Natural killer cell (primary cell): ENCODE measurements at regions not wholly inside any gene's neighbourhood (a gene's known extent, or its start where the extent isn't known, plus 50 kb on each side); places are given as distances from the start of the nearest gene placed in this dataset.

ENCODE experiments used
- ATAC-seq, 3 donors: fragments of 150-1000 bp in 2 of 3; fragments of 200-7000 bp in 1 of 3; cut with Tn5 transposase; 1 replicate in 1 of 3; 2 replicates in 2 of 3; pipeline ENCODE4 v1.10.0; 2021; ENCODE audit warnings: mild to moderate bottlenecking in 2 of 3, moderate library complexity in 2 of 3
- DNase-seq, 2 donors: peaks; one replicate each; pipeline versions ENCODE4 v3.0.0 to v3.0.0-alpha.2; 2013 to 2021; ENCODE audit warnings: mixed read lengths in 1 of 2
- H3K27ac ChIP-seq: one replicate; pipeline ENCODE4 v1.5.1; 2013; ENCODE audit warnings: mild to moderate bottlenecking, low read length
- H3K27me3 ChIP-seq: one replicate; pipeline ENCODE4 v1.6.1; 2013; ENCODE audit warnings: low read length; ENCODE audit not compliant: control insufficient read depth, insufficient read depth
- H3K36me3 ChIP-seq: one replicate; pipeline ENCODE4 v1.6.1; 2013; ENCODE audit warnings: low read length; ENCODE audit not compliant: control insufficient read depth, insufficient read depth
- H3K4me1 ChIP-seq: one replicate; pipeline ENCODE4 v1.6.1; 2013; ENCODE audit warnings: low read length; ENCODE audit not compliant: control insufficient read depth, insufficient read depth
- H3K4me3 ChIP-seq: one replicate; pipeline ENCODE4 v1.5.1; 2013; ENCODE audit warnings: low read length
- H3K9me3 ChIP-seq: one replicate; pipeline ENCODE4 v1.6.1; 2013; ENCODE audit warnings: low read length; ENCODE audit not compliant: control insufficient read depth, insufficient read depth
- H3K27ac Mint-ChIP-seq, 2 donors: one replicate each; pipeline ENCODE4 v1.8.0; 2022; ENCODE audit warnings: mild to moderate bottlenecking in 2 of 2, mixed read lengths in 2 of 2, moderate library complexity in 1 of 2
- H3K27me3 Mint-ChIP-seq, 2 donors: one replicate each; pipeline ENCODE4 v1.8.0; 2022; ENCODE audit warnings: low read depth in 2 of 2, mixed read lengths in 2 of 2
- H3K36me3 Mint-ChIP-seq: one replicate; pipeline ENCODE4 v1.8.0; 2022; ENCODE audit warnings: mixed read lengths
- H3K4me1 Mint-ChIP-seq, 2 donors: one replicate each; pipeline ENCODE4 v1.8.0; 2022; ENCODE audit warnings: mixed read lengths in 2 of 2
- H3K4me3 Mint-ChIP-seq: one replicate; pipeline ENCODE4 v1.8.0; 2022; ENCODE audit warnings: mild to moderate bottlenecking, moderate library complexity, mixed read lengths
- H3K9me3 Mint-ChIP-seq, 2 donors: one replicate each; pipeline ENCODE4 v1.8.0; 2022; ENCODE audit warnings: mixed read lengths in 2 of 2
- WGBS: methylation state at CpG from one replicate; pipeline ENCODE4 v1.1.7; 2013; ENCODE audit warnings: missing lambda C conversion rate; ENCODE audit not compliant: insufficient coverage; 5-methylcytosine and 5-hydroxymethylcytosine counted together
- intact Hi-C: fragments of 100-400 bp; cut with micrococcal nuclease; formaldehyde crosslinking; loops from one replicate; pipeline ENCODE4 v1.14.2; 2022
- TF ChIP-seq, protein P1 (sequence below): fragments of 200-600 bp; IDR thresholded peaks from one replicate; pipeline ENCODE4 v1.8.0; 2022; ENCODE audit warnings: antibody characterized with exemption

DNA sequence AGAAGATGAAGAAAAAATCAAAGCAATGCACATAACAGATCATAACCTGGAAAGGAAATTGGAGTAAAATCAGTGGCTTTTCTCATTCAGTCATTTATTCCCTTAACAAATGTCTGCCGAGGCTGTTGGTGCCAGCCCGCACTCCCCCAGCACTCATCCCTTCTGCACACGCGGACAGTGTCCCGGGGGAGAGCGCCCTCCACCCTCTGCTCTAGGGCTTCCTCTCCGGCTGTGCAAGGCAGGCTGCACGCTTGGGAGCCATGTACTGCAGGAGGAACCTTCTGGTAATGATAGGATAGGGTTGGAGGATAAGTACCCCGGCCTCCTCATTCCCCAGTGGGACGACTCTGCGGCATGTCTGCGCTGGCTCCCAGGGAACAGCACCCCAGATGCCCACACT lies 134.5 kb downstream of the PAX1 start:
- Mint-ChIP-seq H3K4me3 (no peak overlapping the region), H3K27ac (no peak overlapping the region), H3K4me1 (no peaks in the 10 kb centered on the region), H3K9me3 (peaks cover 4 to 11% of the 10 kb centered on the region in 2 donors), H3K36me3 (no peaks in the 10 kb centered on the region), H3K27me3 (no peaks in the 10 kb centered on the region)
- DNase-seq (no peak), ATAC-seq (no peak)
- intact Hi-C loops, result no loop called here
- no peak overlapping the region for H3K4me3 ChIP-seq
- H3K27ac ChIP-seq, result no peak overlapping the region
- TF ChIP-seq, protein P1, sequence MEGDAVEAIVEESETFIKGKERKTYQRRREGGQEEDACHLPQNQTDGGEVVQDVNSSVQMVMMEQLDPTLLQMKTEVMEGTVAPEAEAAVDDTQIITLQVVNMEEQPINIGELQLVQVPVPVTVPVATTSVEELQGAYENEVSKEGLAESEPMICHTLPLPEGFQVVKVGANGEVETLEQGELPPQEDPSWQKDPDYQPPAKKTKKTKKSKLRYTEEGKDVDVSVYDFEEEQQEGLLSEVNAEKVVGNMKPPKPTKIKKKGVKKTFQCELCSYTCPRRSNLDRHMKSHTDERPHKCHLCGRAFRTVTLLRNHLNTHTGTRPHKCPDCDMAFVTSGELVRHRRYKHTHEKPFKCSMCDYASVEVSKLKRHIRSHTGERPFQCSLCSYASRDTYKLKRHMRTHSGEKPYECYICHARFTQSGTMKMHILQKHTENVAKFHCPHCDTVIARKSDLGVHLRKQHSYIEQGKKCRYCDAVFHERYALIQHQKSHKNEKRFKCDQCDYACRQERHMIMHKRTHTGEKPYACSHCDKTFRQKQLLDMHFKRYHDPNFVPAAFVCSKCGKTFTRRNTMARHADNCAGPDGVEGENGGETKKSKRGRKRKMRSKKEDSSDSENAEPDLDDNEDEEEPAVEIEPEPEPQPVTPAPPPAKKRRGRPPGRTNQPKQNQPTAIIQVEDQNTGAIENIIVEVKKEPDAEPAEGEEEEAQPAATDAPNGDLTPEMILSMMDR, result no peak
- H3K4me1 ChIP-seq, result no peaks in the 10 kb centered on the region
- WGBS, result 86% methylated on average over 12 of the region's 12 CpGs
- no peaks in the 10 kb centered on the region for H3K27me3 ChIP-seq
- no peaks in the 10 kb centered on the region for H3K9me3 ChIP-seq
- no peaks in the 10 kb centered on the region for H3K36me3 ChIP-seq

DNA sequence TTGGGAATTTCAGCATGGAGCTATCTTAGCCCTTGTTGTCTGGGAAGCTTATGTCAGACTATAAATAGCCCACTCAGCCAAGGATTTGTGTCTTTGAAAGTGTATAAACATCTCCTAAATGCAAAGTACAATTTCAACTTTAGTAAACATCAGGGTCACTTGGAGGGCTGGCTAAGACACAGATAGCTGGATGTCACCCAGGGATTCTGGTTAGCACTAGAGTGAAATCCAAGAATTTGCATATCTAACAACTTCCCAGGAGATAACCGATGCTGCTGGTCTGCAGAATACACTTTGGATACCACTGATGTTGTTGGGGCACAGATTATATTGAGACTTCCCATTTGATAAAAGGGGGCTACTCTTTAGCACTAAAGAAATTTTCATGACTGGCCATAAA lies 130.9 kb downstream of the PAX1 start:
- Mint-ChIP-seq H3K27me3 (no peaks in the 10 kb centered on the region), H3K27ac (no peak overlapping the region), H3K4me3 (no peak overlapping the region), H3K36me3 (no peaks in the 10 kb centered on the region), H3K9me3 (peaks cover 0 to 6% of the 10 kb centered on the region in 2 donors), H3K4me1 (no peaks in the 10 kb centered on the region)
- Histone ChIP-seq H3K4me1 (no peaks in the 10 kb centered on the region), H3K9me3 (peaks cover 9% of the 10 kb centered on the region), H3K27me3 (no peaks in the 10 kb centered on the region), H3K4me3 (no peak overlapping the region), H3K36me3 (no peaks in the 10 kb centered on the region), H3K27ac (no peak overlapping the region)
- no peak for ATAC-seq
- DNase-seq, result no peak
- TF ChIP-seq, protein P1, result no peak
- intact Hi-C loops, result no loop called here
- 50% methylated on average over 1 of the region's 1 CpG for WGBS

DNA sequence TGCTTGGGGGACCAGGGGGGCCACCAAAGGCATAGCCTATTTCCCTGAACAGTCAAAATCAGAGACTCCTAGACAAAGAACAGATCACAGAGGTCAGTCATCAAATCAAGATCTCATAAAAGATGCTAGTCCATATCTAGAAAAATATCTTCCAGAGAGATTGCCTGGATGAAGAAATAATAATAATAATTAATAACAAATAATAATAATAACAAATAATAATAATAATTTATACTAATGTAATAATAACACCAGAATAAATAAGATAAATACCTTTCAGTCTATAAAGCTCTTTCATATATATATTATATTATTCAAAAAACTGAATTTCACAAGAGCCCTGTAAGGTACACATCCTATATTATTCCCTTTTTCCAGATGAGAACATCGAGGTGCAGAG lies 129.6 kb downstream of the PAX1 start:
- peaks cover 0 to 4% of the 10 kb centered on the region in 2 donors for H3K9me3 Mint-ChIP-seq
- H3K4me3 Mint-ChIP-seq, result no peak overlapping the region
- no peak for DNase-seq
- no peaks in the 10 kb centered on the region for H3K36me3 ChIP-seq
- intact Hi-C loops, result no loop called here
- H3K27ac Mint-ChIP-seq, result no peak overlapping the region
- peaks cover 9% of the 10 kb centered on the region for H3K9me3 ChIP-seq
- no peak overlapping the region for H3K27ac ChIP-seq
- H3K4me1 ChIP-seq, result no peaks in the 10 kb centered on the region
- H3K27me3 Mint-ChIP-seq, result no peaks in the 10 kb centered on the region
- no peak for ATAC-seq
- 83% methylated on average over 1 of the region's 1 CpG for WGBS
- no peaks in the 10 kb centered on the region for H3K4me1 Mint-ChIP-seq
- H3K4me3 ChIP-seq, result no peak overlapping the region
- no peaks in the 10 kb centered on the region for H3K36me3 Mint-ChIP-seq
- TF ChIP-seq, protein P1, result no peak
- H3K27me3 ChIP-seq, result no peaks in the 10 kb centered on the region
